AG20443 (cell line): ENCODE measurements at regions not wholly inside any gene's neighbourhood (a gene's known extent, or its start where the extent isn't known, plus 50 kb on each side); places are given as distances from the start of the nearest gene placed in this dataset.

Experiments
- DNase-seq: peaks from one replicate; pipeline ENCODE4 v3.0.0; 2012; ENCODE audit warnings: low spot score, mixed read lengths

DNA sequence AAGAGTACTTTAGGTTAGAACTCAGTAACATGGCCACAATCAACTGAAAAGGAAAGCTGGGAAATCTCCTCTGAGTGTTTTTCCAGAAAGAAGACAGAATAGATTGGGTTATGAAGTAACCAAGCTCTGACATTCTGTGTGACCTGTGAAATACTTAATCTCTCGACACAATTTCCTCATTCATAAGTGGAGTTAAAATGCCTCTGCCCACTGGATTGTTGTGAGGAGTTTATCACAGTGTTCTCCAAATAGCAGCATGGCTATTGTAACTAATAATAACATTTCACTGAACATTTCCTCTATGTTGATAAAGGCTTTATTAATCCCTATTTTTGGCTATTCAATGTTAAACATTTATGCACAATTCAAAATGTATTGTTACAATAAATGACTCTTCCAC, 311.0 kb downstream of the GABRB2 start:
- DNase-seq: no peak

DNA sequence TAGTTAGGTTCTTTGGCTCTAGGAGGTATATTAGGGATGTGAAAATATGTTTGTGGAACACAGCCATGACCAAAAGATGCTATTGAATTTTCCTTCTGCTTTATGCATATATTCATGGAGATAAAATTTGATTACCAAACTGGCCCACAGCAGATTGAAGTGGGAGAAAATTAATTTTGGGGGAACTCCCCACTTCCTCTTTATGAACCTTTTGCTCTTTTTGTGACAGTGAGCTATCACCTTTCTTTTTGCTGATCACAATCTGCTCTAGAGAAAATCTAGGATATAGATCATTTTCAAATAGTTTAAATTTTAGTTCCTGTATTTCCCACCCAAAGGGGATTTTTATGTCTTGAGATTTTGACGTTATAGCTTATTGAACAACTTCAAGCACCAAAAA, 313.0 kb downstream of the GABRB2 start:
- DNase-seq: no peak

DNA sequence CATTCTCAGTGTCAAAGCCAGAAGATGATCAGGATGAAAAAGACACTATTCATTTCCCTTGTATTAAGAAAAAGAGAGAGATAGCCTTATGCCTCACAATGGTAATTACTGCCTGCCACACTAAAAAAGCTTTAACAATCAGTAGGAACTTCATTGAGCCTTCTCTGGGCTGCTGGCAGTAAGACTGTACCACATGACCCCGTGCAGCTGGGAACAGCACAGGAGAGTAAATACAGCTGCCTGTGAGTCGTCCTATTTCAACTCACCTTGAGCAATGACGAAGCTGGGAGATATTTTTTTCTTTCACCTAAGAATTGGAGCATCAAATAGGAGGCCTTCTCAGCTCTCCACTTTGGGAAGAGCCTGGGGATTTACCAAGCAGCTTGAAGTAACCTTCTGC, 316.3 kb downstream of the GABRB2 start:
- no peak for DNase-seq

DNA sequence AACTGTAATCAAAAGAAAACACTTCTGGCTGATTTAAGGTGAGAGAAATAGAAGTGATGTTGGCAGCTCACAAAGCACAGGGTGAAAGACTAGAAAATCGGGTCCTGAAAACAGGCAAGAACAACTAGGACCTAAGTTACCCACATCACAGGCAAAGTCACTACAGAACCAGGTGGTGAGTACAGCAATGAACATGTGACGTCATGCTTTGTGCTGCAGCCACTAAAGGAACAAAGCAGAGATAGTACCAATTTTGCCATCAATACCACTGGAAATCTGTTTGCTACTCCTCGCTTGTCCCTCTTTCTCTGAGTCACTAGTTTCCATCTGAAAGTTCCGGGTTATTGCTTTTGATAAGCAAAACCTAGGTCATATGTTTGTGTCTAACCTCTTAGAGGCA, 326.7 kb downstream of the GABRB2 start:
- no peak for DNase-seq

DNA sequence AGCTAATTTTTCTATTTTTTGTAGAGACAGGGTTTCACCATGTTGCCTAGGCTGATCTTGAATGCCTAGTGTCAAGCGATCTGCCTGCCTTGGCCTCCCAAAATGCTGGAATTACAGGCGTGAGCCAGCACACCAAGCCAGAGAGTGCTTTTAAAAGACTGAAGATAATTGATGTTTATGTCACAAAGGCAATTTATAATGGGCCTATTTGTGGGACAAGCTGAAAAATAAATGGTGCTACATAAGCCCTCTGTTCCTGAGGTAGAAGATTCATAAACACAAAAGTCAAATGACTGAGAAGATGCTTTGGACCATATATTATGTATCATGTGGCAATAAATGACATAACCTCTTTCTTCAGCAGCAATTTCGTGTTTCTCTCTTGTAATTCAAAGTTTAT, 329.6 kb downstream of the GABRB2 start:
- DNase-seq: no peak

DNA sequence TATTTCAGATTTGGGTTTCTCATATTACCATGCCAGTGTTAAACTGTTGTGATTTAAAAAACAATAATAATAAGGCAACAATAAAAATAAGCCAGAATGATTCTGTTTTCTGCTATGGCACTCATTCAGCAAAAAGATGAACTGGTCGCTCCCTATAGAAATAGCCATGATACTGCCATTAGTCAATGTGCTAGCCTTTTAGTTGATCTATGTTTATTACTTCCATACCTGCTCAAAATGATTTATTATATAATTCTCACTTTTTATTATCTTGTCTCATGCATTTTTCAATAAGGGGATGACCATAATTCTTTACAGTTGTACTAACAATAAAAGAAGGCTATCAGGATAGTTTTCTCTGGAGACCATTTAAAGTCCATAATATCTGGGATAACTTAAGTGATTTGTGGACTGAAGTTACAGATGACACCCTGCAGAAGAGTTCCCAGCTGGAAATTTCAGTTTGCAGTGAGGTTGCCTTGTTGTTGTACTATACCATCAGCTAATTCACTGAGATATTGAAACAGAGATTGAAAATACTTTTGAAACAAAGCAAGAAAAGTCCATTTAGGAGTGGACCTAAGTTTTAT, 334.3 kb downstream of the GABRB2 start:
- DNase-seq: no peak

DNA sequence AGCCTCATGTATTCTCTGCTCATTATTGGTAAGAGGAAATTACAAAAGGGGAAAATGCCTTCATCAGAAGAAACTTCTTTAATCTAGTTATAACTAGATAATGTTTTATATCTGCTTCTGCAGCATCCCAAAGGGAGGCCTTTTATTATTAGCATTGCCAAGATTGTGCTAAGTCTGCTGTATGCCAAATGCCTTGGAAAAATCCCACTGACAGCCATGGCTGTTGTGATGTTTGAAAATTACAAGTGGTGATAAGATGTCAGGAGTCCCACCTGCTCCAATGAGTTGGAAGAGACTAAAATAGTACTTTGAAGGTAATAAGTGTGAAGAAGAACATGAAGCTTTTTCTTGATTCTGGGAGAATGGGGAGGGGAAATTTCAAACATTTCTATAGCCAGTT, 345.0 kb downstream of the GABRB2 start:
- DNase-seq: no peak

DNA sequence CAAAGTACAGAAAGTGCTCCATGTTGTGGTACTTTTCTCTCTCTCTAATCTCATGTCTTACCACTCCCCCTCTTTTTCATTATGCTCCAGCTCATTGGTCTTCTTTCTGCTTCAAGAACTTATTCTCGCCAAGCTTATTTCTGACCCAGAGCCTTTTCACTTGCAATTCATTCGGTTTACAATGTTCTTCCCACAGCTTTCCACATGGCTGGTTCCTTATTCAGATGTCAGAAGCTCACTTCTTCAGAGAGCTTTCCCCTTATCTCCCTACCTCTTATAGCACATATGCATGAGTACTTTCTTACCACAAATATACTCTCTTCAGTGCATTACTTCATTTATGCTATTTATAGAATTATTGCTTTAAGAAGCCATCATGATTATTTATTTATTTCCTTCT, 338.8 kb upstream of the ATP10B start:
- DNase-seq: no peak

DNA sequence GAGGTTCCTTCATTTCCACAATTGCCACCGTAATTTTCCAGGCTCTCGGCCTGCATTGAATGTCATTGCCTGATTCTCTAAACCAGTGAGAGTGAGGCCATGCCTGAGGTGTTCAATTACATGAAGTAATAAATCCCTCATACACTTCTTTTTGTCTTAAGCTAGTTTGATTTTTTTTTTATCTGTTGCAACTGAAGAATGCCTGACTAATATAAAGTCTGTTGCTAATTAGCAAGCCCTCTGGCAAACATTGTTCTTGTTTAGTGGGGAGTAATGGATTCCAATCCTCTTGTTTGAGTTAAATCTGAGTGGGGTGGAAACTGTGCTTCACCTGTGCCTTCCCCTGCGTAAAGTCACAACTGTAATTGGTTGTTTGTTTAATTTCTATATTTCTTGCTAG, 338.1 kb upstream of the ATP10B start:
- DNase-seq: no peak

DNA sequence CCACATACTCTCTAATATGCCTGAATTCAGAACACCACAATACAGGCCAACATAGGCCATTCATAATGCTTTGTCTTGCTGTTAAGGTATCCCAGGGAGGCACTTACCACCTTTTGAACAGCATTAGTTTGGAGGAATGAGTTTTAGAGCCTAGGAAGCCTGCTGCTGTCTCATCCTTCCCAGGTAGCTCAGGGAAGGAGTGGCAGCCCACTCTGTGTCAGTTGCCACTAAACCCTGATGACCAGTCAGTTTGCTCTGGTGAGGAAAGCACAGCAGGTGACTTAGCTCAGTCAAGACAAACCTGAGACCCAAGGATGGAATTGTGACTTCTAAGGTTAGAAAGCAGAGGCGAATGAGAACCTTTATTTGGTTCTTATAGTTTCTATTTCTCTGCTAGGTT, 337.4 kb upstream of the ATP10B start:
- no peak for DNase-seq

DNA sequence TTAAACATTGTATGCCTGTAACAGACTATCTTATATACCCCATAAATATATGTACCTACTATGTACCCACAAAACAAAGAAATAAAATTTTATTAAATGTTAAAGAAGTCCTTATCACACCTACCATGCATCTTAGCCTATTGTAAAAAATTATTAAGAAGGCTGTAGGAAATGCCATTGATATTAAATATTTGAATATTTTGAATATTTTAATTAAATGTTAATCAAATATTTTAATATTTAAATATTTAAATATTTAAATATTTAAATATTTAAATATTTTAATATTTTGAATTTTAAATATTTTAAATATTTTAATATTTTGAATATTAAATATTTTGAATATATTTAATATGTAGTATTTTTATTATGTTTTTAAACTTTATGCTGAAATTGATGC, 331.5 kb upstream of the ATP10B start:
- DNase-seq: no peak

DNA sequence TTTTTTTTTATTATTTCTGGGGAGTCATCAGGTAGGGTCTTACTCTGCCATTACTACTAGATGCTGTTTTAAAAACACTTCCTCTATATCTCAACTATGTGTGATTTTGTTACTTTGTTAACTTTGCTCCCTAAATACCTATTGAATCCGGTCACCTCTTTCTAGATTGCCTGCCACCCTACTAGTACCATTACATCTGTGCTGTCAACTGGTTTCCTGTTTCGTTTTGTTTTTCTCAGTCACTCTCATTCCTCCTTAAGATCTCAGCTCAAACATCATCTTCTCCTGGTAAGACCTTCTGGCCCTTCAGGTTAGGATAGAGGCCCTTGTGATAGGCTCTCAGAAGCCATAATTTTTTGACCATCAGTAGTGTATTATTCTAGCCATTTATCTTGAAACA, 324.2 kb upstream of the ATP10B start:
- DNase-seq: no peak

DNA sequence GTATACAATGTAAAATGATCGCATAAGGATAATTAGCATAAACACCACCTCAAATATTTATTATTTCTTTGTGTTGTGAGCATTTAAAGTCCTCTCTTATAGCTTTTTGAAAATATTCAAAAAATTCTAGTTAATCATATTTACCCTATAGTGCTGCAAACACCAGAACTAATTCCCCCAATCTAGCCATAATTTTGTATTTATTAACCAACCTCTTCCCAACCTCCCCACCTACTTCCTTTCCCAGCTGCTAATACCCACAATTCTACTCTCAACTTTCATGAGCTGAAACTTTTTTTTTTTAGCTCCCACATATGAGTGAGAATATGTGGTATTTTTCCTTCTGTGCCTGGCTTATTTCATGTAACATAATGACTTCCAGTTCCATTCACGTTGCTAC, 317.8 kb upstream of the ATP10B start:
- no peak for DNase-seq

DNA sequence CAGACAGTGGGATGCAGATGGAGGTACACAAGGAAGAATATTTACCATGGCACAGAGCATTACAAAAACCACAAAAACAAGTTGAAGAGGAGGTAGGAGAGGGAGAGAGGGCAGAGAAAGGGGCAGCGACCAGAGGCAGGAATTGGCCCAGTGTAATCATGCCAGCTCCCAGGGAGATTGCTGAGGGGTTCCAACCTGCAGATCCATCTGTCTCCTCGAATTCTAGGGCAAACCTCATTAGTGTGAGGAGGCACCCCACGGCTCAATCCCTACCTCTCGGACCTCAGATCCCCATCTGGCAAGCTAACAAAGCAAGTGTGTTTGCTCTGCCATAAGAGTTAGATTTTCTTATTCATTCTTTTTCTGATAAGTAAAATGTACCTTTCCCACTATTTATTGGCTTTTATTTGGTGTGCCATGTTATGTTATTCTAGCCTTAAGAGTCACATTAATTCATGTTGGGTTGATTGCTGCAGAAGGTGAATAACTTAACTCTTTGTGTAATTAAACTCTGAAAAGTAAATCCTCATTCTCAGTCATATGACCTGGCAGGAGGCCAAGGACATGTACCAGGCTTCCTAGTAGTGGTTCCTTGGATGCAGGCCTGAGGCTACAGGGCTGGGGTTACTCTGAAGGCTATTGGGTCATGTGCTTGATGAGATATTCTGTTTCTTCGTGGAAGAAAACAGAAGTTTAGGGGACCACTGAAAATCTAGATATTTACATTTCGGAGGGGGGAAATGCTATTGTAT, 315.2 kb upstream of the ATP10B start:
- DNase-seq: no peak

DNA sequence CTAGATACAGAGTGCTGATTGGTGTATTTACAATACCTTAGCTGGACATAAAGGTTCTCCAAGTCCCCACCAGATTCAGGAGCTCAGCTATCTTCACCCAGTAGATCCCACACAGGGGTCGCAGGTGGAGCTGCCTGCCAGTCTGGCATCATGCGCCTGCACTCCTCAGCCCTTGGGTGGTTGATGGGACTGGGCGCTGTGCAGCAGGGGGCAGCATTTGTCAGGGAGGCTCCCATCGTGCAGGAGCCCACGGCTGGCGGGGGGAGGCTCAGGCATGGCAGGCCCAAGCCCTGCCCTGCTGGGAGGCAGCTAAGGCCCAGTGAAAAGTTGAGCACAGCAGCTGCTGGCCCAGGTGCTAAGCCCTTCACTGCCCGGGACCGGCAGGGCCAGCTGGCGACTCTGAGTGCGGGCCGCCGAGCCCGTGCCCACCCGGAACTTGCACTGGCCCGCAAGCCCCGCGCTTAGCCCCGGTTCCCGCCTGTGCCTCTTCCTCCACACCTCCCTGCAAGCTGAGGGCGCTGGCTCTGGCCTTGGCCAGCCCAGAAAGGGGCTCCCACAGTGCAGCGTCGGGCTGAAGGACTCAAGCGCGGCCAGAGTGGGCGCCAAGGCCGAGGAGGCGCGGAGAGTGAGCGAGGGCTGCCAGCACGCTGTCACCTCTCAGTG, 314.1 kb upstream of the ATP10B start:
- no peak for DNase-seq

DNA sequence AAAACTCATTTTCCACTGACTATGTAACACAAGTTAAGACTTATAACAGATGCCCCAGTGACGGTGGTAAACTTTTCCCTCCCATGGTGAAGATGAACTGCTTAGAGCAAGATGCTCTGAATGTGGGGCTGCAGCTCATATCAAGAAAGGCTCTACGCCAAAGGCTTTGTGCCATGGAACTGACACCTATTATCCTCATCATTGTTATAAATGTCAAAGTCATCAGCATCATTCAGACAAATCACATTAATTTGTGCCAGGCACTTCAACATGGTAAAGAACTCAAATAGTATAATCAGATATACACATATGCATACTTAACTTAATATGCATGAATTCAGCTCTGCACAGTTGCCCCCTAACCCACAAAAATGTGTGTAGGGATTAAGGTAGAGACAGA, 305.9 kb upstream of the ATP10B start:
- no peak for DNase-seq

DNA sequence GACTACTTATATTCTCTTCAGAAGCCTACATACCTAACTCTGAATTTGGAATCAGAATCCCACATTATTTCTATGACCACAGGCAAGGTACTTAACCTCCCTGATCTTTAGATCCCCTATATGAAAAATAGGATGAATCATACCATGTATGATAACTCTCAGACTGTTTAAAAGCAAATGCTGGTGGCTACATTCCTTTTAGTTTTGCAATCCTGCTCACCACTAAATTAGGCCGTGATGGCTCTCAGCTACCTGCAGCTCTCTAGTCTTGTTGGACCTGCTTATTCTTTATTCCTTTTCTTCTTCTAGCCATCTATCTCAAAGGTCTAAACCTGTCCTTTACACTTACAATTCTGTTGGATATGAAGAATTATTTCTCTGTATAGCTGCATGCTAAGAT, 303.4 kb upstream of the ATP10B start:
- no peak for DNase-seq

DNA sequence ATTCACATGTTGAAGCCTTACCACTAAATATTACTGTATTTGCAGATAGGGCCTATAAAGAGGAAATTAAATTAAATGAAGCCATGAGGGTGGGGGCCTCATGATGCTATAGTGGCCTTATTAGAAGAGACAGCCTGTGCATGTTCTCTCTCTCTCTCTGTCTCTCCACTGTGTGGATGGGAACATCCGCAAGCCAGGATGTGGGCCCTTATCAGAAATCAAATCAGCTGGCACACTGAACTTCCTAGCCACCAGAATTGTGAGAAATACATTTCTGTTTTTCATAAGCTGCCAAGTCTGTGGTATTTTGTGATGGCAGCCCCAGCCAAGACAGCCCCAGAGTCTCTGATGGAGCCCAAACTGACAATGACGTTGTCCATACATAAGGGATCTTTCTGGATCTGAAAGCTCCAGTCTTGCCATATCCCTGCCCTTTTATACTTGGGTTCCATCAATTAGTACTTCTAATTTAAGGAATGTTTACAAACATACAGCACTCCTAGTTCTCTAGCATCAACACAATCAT, 300.5 kb upstream of the ATP10B start:
- DNase-seq: no peak

DNA sequence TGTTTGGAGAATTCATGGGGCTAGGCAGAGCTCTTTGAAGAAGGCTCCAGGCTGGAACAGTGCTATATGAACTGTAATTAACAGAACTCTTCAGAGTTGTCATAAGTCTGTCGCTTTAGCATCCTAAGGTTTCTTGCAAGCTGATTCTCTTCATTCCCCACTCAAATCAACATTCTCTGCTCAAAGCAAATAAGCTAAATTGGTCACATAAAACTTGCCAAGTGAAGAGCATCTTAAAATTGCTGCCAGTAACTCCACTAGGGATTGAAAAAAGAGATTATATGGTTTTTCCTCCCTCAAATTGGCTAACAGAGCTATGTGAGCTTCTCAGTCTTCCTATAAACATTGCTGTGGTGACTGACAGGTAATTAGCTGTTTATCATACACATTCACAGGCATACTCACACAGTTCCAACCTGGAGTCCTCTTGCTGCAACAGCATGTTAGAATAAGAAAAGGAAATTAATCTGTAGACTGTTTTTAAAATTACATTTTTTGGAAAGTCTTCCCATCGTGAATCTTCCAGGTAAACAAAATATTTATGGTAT, 298.5 kb upstream of the ATP10B start:
- no peak for DNase-seq

DNA sequence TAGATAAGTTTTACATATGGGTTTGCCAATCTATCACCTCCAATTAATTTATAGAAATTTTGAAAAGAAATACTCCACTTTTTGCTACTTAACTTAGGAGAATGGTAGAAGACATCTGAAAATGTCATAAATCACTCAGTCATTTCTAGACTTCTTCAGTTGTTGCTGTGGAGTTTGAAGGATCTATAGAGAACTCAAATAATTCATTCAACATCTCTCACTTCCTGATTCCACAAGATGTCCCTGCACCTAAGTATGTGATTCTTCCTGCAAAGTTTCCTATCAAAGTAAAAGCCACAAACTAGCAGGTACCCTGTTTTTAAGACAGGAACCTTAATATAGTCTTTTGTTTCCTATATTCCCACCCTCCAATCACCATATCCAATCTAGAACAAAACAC, 297.1 kb upstream of the ATP10B start:
- no peak for DNase-seq

DNA sequence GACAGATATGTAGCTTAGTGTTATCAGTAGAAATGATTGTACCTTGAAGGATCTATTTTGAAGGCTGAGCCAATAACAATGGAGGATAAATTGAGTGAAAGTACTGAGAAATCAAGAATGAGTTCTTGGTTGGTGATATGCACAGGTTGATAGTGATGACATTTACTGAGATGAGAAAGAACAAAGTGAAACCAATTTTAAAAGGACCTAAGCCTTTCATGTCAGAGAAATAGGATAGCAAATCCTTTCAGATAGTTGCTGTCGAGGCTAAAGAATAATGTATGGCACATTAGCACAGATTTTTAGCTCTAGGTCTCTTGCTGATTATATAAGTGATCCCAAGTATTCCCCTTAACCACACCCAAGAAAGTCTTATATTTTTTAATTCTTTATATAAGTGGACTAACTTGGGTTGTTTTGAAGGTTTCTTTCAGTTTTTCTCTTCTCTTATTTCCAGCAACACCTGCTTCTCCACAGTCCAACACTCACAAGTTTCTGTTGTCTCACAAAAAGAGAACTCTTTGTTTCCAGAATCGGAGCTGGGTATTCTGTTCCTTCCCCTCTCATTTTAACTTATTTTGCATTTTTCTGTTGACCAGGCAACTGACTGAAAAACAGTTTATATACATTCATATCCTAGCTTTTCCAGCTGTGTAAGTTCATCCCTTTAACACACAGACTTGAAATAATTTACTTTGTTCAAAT, 286.9 kb upstream of the ATP10B start:
- no peak for DNase-seq

DNA sequence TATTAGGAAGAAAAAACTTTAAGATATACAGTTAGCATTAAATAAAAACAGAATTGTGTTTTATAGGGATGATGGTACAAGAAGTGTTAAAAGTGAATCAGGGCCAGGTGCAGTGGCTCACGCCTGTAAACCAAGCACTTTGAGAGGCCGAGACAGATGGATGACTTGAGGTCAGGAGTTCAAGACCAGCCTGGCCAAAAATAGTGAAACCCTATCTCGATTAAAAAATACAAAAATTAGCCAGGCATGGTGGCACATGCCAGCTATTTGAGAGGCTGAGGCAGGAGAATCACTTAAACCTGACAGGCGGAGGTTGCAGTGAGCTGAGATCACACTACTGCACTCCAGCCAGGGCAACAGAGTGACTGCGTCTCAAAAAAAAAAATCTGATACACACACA, 282.9 kb upstream of the ATP10B start:
- DNase-seq: no peak

DNA sequence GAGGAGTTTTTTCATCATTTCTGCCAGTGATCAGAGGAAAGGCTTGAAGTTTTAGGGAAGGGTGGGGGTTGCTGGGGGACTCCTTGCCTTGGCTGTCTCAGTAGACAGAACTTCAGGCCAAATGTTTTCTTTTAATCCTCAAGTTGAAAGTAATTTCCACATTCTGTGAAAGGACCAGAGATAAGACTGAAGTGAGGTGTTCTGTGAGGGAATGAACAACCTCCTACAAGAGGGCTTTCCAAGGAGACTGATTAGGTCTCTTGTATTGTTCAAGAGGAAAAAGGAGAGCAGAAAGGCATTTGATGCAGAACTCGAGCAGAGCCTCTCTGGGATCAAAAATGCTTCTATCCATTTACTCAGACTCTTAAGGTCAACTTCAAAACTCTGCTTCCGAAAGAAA, 282.1 kb upstream of the ATP10B start:
- DNase-seq: no peak
